Stimulated activated CD8-positive, alpha-beta memory T cell treated with anti-CD3 and anti-CD28 coated beads, Interleukin-12 subunit alpha, Interleukin-12 subunit beta, amount 100 ng/mL, for 1 hour (primary cell): ENCODE measurements at regions not wholly inside any gene's neighbourhood (a gene's known extent, or its start where the extent isn't known, plus 50 kb on each side); places are given as distances from the start of the nearest gene placed in this dataset.
A peak's percentile ranks its signal among the peaks of the same experiment; 100 is the strongest.
"Not testable (repeated sequence)": the region's sequence is repeated elsewhere in the genome, so short reads cannot be mapped to it uniquely, and the experiment has no call there.

Experiments used
- DNase-seq: peaks from one replicate; pipeline ENCODE4 v3.0.0-alpha.2; 2020; ENCODE audit warnings: low read depth

GRCh38 chr11:127843483-127844396, 743.6 kb downstream of the ETS1 start:
- DNase-seq = peak; percentile 36

GRCh38 chr11:127825183-127825582, 762.2 kb downstream of the ETS1 start:
- no peak for DNase-seq

- DNase-seq = no peak
Measured at GRCh38 chr11:127818625-127819024, 768.7 kb downstream of the ETS1 start.

- no peak for DNase-seq
Measured at GRCh38 chr11:127816962-127817361, 770.4 kb downstream of the ETS1 start.

- DNase-seq = no peak
Measured at GRCh38 chr11:127815331-127815730, 772.0 kb downstream of the ETS1 start.

- no peak for DNase-seq
Measured at GRCh38 chr11:127806501-127806900, 780.9 kb downstream of the ETS1 start.

- DNase-seq = no peak
Measured at GRCh38 chr11:127805771-127806170, 781.6 kb downstream of the ETS1 start.

GRCh38 chr11:127804747-127805400, 782.5 kb downstream of the ETS1 start:
- no peak for DNase-seq

GRCh38 chr11:127803755-127804154, 783.6 kb downstream of the ETS1 start:
- no peak for DNase-seq

GRCh38 chr11:127800989-127801688, 786.2 kb downstream of the ETS1 start:
- DNase-seq = no peak

GRCh38 chr11:127795326-127795725, 792.0 kb downstream of the ETS1 start:
- DNase-seq = no peak

GRCh38 chr11:127791844-127792243, 791.3 kb upstream of the KIRREL3 start:
- no peak for DNase-seq

GRCh38 chr11:127790592-127790991, 790.0 kb upstream of the KIRREL3 start:
- DNase-seq = no peak

GRCh38 chr11:127789927-127790326, 789.4 kb upstream of the KIRREL3 start:
- no peak for DNase-seq

- DNase-seq = not testable (repeated sequence)
Measured at GRCh38 chr11:127772938-127773337, 772.4 kb upstream of the KIRREL3 start.

- not testable (repeated sequence) for DNase-seq
Measured at GRCh38 chr11:127768931-127769330, 768.4 kb upstream of the KIRREL3 start.

- no peak for DNase-seq
Measured at GRCh38 chr11:127766734-127767133, 766.2 kb upstream of the KIRREL3 start.

GRCh38 chr11:127738771-127739286, 738.3 kb upstream of the KIRREL3 start:
- DNase-seq = no peak

- no peak for DNase-seq
Measured at GRCh38 chr11:127737499-127737898, 736.9 kb upstream of the KIRREL3 start.

GRCh38 chr11:127733552-127733951, 733.0 kb upstream of the KIRREL3 start:
- DNase-seq = no peak

GRCh38 chr11:127726367-127726766, 725.8 kb upstream of the KIRREL3 start:
- no peak for DNase-seq

- no peak for DNase-seq
Measured at GRCh38 chr11:127723714-127724113, 723.1 kb upstream of the KIRREL3 start.
